H1 (cell line): ENCODE measurements at regions not wholly inside any gene's neighbourhood (a gene's known extent, or its start where the extent isn't known, plus 50 kb on each side); places are given as distances from the start of the nearest gene placed in this dataset.

ENCODE experiments used
- CTCF ChIA-PET: fragments of 300-600 bp; sonication (Branson Sonifier 250); formaldehyde crosslinking; loops from one replicate; lab custom pipeline; 2021; ENCODE audit not compliant: partially characterized antibody; lab: Charles Lee
- POLR2A ChIA-PET: fragments of 300-600 bp; sonication (Branson Sonifier 250); formaldehyde crosslinking; loops from one replicate; lab custom pipeline; 2021; ENCODE audit warnings: inconsistent platforms; ENCODE audit not compliant: partially characterized antibody; lab: Charles Lee
- DNase-seq, 2 experiments: peaks; one replicate each; pipeline versions ENCODE4 v3.0.0 to v3.0.0-alpha.2; 2010 to 2022; ENCODE audit warnings: low spot score in 2 of 2, low read depth in 1 of 2, mixed read lengths in 1 of 2
- FAIRE-seq: peaks from 2 replicates; lab custom pipeline; 2011; peaks lifted over from hg19 to GRCh38; lab: Jason Lieb, UNC
- H2AFZ ChIP-seq: 2 replicates; pipeline ENCODE4 v1.8.1; 2012; ENCODE audit warnings: low read length, inconsistent platforms
- H2AK5ac ChIP-seq: 2 replicates; pipeline ENCODE4 v1.6.1; 2013; ENCODE audit warnings: low read depth, low read length
- H2BK120ac ChIP-seq: replicated peaks from 2 replicates; pipeline ENCODE3; 2013; ENCODE audit warnings: low read depth, low read length, inconsistent platforms
- H2BK12ac ChIP-seq: 2 replicates; pipeline ENCODE4 v1.6.1; 2013; ENCODE audit warnings: low read depth, low read length
- H2BK15ac ChIP-seq: 2 replicates; pipeline ENCODE4 v1.6.1; 2013; ENCODE audit warnings: low read length
- H2BK20ac ChIP-seq: 2 replicates; pipeline ENCODE4 v1.6.1; 2013; ENCODE audit warnings: low read length
- H2BK5ac ChIP-seq: 2 replicates; pipeline ENCODE4 v1.6.1; 2013; ENCODE audit warnings: low read depth, low read length
- H3K14ac ChIP-seq: 2 replicates; pipeline ENCODE4 v1.6.1; 2013; ENCODE audit warnings: inconsistent platforms; ENCODE audit not compliant: insufficient read length
- H3K18ac ChIP-seq: 2 replicates; pipeline ENCODE4 v1.6.1; 2013; ENCODE audit warnings: low read length; ENCODE audit errors: extremely low read depth
- H3K23ac ChIP-seq: 2 replicates; pipeline ENCODE4 v1.6.1; 2013; ENCODE audit warnings: inconsistent platforms; ENCODE audit not compliant: insufficient read length
- H3K23me2 ChIP-seq: 2 replicates; pipeline ENCODE4 v1.6.1; 2013; ENCODE audit warnings: low read depth, low read length
- H3K27ac ChIP-seq: 2 replicates; pipeline ENCODE4 v1.6.1; 2011; ENCODE audit warnings: low read depth, low read length, inconsistent platforms
- H3K27me3 ChIP-seq, 4 experiments: replicated peaks in 1 of 4; 1 replicate in 1 of 4; 2 replicates in 3 of 4; pipeline versions ENCODE4 v1.6.1 to v1.8.1; 2011 to 2013; ENCODE audit warnings: low read length in 3 of 4, mild to moderate bottlenecking in 3 of 4, inconsistent platforms in 2 of 4, mixed read lengths in 2 of 4, moderate library complexity in 1 of 4; ENCODE audit not compliant: control insufficient read depth in 3 of 4, insufficient read depth in 3 of 4; ENCODE audit errors: extremely low read depth in 1 of 4
- H3K36me3 ChIP-seq, 4 experiments: 2 replicates each; pipeline versions ENCODE4 v1.6.1 to v1.8.1; 2011 to 2013; ENCODE audit warnings: mild to moderate bottlenecking in 4 of 4, low read length in 3 of 4, moderate library complexity in 2 of 4, control low read depth in 1 of 4, inconsistent platforms in 1 of 4; ENCODE audit not compliant: insufficient read depth in 4 of 4, control insufficient read depth in 2 of 4
- H3K4ac ChIP-seq: replicated peaks from 2 replicates; pipeline ENCODE3; 2013; ENCODE audit warnings: low read length, low read depth, mixed read lengths, inconsistent platforms; ENCODE audit not compliant: insufficient read length
- H3K4me1 ChIP-seq, 4 experiments: replicated peaks in 1 of 4; 1 replicate in 1 of 4; 2 replicates in 3 of 4; pipeline versions ENCODE4 v1.6.1 to v1.8.1; 2011 to 2013; ENCODE audit warnings: low read length in 3 of 4, inconsistent platforms in 2 of 4, mixed read lengths in 1 of 4; ENCODE audit not compliant: insufficient read depth in 4 of 4, control insufficient read depth in 3 of 4
- H3K4me2 ChIP-seq, 2 experiments: 2 replicates each; pipeline versions ENCODE4 v1.6.1 to v1.8.1; 2011 to 2013; ENCODE audit warnings: low read depth in 2 of 2, low read length in 2 of 2, control low read depth in 1 of 2, inconsistent platforms in 1 of 2, mild to moderate bottlenecking in 1 of 2; ENCODE audit not compliant: insufficient read depth in 1 of 2
- H3K4me3 ChIP-seq, 4 experiments: fragments of 200-600, 300-600 bp in 1 of 4; sonication (generic), shearing (Covaris generic), sonication (Bioruptor Twin) in 1 of 4; 2 replicates each; pipeline versions ENCODE4 v1.5.1 to v1.8.1; 2011 to 2016; ENCODE audit warnings: low read length in 4 of 4, low read depth in 3 of 4, control low read depth in 2 of 4, inconsistent platforms in 2 of 4, mild to moderate bottlenecking in 2 of 4, mixed read lengths in 1 of 4, moderate library complexity in 1 of 4; ENCODE audit not compliant: insufficient read depth in 2 of 4; ENCODE audit errors: extremely low read depth in 1 of 4
- H3K56ac ChIP-seq: replicated peaks from 2 replicates; pipeline ENCODE3; 2013; ENCODE audit warnings: low read depth, mild to moderate bottlenecking, mixed read lengths, low read length, inconsistent platforms; ENCODE audit not compliant: insufficient read length
- H3K79me1 ChIP-seq: 2 replicates; pipeline ENCODE4 v1.6.1; 2013; ENCODE audit warnings: low read depth, low read length, control low read depth
- H3K79me2 ChIP-seq, 2 experiments: 2 replicates each; pipeline versions ENCODE4 v1.6.1 to v1.8.1; 2012 to 2013; ENCODE audit warnings: low read length in 2 of 2, mild to moderate bottlenecking in 2 of 2, inconsistent platforms in 1 of 2; ENCODE audit not compliant: insufficient read depth in 2 of 2, control insufficient read depth in 1 of 2
- H3K9ac ChIP-seq, 4 experiments: replicated peaks in 1 of 4; 1 replicate in 1 of 4; 2 replicates in 3 of 4; pipeline versions ENCODE4 v1.6.1 to v1.8.1; 2011 to 2013; ENCODE audit warnings: low read depth in 3 of 4, low read length in 3 of 4, control low read depth in 2 of 4, mild to moderate bottlenecking in 2 of 4, moderate library complexity in 2 of 4, inconsistent platforms in 1 of 4; ENCODE audit errors: extremely low read depth in 1 of 4
- H3K9me3 ChIP-seq, 2 experiments: 2 replicates each; pipeline versions ENCODE4 v1.6.1 to v1.8.1; 2012 to 2013; ENCODE audit warnings: mild to moderate bottlenecking in 2 of 2, moderate library complexity in 2 of 2, control low read depth in 1 of 2, inconsistent platforms in 1 of 2, low read depth in 1 of 2, low read length in 1 of 2, mixed read lengths in 1 of 2; ENCODE audit not compliant: insufficient read depth in 2 of 2
- H4K20me1 ChIP-seq, 2 experiments: replicated peaks in 1 of 2; 2 replicates each; pipeline versions ENCODE3 to v1.8.1; 2011 to 2013; ENCODE audit warnings: inconsistent platforms in 2 of 2, low read length in 2 of 2, mild to moderate bottlenecking in 1 of 2; ENCODE audit not compliant: insufficient read depth in 2 of 2, control insufficient read depth in 1 of 2
- H4K5ac ChIP-seq: 2 replicates; pipeline ENCODE4 v1.6.1; 2013; ENCODE audit warnings: low read length, low read depth, mixed read lengths, inconsistent platforms; ENCODE audit not compliant: insufficient read length
- H4K8ac ChIP-seq: 2 replicates; pipeline ENCODE4 v1.8.0; 2013; ENCODE audit warnings: mild to moderate bottlenecking, moderate library complexity, low read length, inconsistent platforms; ENCODE audit not compliant: insufficient read depth; ENCODE audit errors: extremely low read depth
- H4K91ac ChIP-seq: replicated peaks from 2 replicates; pipeline ENCODE3; 2013; ENCODE audit warnings: low read length, mixed read lengths, inconsistent platforms; ENCODE audit not compliant: insufficient read length
- ASH2L ChIP-seq: fragments of 200-600, 300-600 bp; sonication (generic); IDR thresholded peaks from one replicate; pipeline ENCODE4 v1.7.1; 2017; ENCODE audit warnings: low read length
- BCL11A ChIP-seq, 2 experiments: IDR thresholded peaks; one replicate each; pipeline ENCODE4 v1.6.1; 2011; ENCODE audit warnings: low read depth in 2 of 2, low read length in 2 of 2, mild to moderate bottlenecking in 2 of 2
- CBX5 ChIP-seq: fragments of 300-800, 300-1000 bp; sonication (generic); IDR thresholded peaks from 2 replicates; pipeline ENCODE4 v1.7.1; 2016; ENCODE audit warnings: antibody characterized with exemption, low read length, low read depth
- CBX8 ChIP-seq: fragments of 300-800, 300-1000 bp; sonication (generic); IDR thresholded peaks from 2 replicates; pipeline ENCODE4 v1.7.1; 2016; ENCODE audit warnings: low read depth, low read length, borderline replicate concordance
- CHD1 ChIP-seq: IDR thresholded peaks from 2 replicates; pipeline ENCODE4 v1.6.1; 2012; ENCODE audit warnings: low read depth, low read length, improper control_type of control experiment
- GABPA ChIP-seq: IDR thresholded peaks from 2 replicates; pipeline ENCODE4 v1.6.1; 2011; ENCODE audit warnings: mild to moderate bottlenecking, low read length, moderate library complexity, borderline replicate concordance; ENCODE audit not compliant: insufficient read depth
- JUND ChIP-seq: IDR thresholded peaks from 2 replicates; pipeline ENCODE4 v1.6.1; 2011; ENCODE audit warnings: mild to moderate bottlenecking, improper control_type of control experiment, low read length
- POU5F1 ChIP-seq: IDR thresholded peaks from 2 replicates; pipeline ENCODE4 v1.6.1; 2011; ENCODE audit warnings: low read depth, mild to moderate bottlenecking, low read length, moderate library complexity
- RBBP5 ChIP-seq: IDR thresholded peaks from 2 replicates; pipeline ENCODE4 v1.7.1; 2012; ENCODE audit warnings: low read depth, mild to moderate bottlenecking, inconsistent platforms, low read length, moderate library complexity, borderline replicate concordance
- SIRT6 ChIP-seq: IDR thresholded peaks from one replicate; pipeline ENCODE4 v1.7.1; 2012; ENCODE audit warnings: low read length, inconsistent platforms
- SUZ12 ChIP-seq: fragments of 200-600 bp; sonication (generic); IDR thresholded peaks from 2 replicates; pipeline ENCODE4 v1.6.1; 2012; ENCODE audit warnings: mild to moderate bottlenecking, inconsistent platforms, low read length, moderate library complexity, mixed read lengths
- TCF12 ChIP-seq: IDR thresholded peaks from 2 replicates; pipeline ENCODE4 v1.6.1; 2011; ENCODE audit warnings: low read depth, mild to moderate bottlenecking, low read length
- YY1 ChIP-seq: IDR thresholded peaks from 2 replicates; pipeline ENCODE4 v1.6.1; 2011; ENCODE audit warnings: low read depth, mild to moderate bottlenecking, low read length
- WGBS, 2 experiments: shearing (Covaris generic) in 1 of 2; methylation state at CpG; one replicate each; pipeline versions ENCODE4 v1.1.6 to v1.1.7; 2013 to 2015; ENCODE audit warnings: low lambda C conversion rate in 2 of 2, mixed read lengths in 2 of 2, inconsistent platforms in 1 of 2, low coverage in 1 of 2, missing lambda C conversion rate in 1 of 2; ENCODE audit not compliant: insufficient replicate concordance in 2 of 2, insufficient coverage in 1 of 2, insufficient read length in 1 of 2; ENCODE audit errors: extremely low coverage in 1 of 2, missing lambda C conversion rate in 1 of 2; 5-methylcytosine and 5-hydroxymethylcytosine counted together
- TF ChIP-seq, protein P1 (sequence below), 3 experiments: IDR thresholded peaks; 1 replicate in 2 of 3; 2 replicates in 1 of 3; pipeline versions ENCODE4 v1.5.1 to v1.6.1; 2011; ENCODE audit warnings: low read length in 3 of 3, mild to moderate bottlenecking in 3 of 3, inconsistent platforms in 2 of 3, low read depth in 1 of 3, moderate library complexity in 1 of 3; ENCODE audit not compliant: insufficient read depth in 1 of 3; ENCODE audit errors: control extremely low read depth in 1 of 3

DNA sequence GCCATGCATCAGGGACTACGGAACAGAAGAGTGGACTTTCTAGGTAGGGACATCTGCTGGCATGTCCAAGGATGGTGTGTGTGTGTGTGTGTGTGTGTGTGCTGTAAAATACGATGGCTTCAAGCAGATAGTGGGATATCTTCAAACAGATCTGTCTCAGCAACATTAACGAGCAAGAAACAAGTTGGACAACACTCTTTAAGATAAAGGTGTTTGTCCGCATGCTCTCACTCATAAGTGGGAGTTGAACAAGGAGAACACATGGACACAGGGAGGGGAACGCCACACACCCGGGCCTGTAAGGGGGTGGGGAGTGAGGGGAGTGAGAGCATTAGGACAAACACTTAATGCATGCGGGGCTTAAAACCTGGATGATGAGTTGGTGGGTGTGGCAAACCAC, 89.8 kb upstream of the AKR1E2 start:
- no peaks in the 10 kb centered on the region for H3K27me3 ChIP-seq
- no peak overlapping the region for H3K4ac ChIP-seq
- H3K56ac ChIP-seq: no peak overlapping the region
- H4K5ac ChIP-seq: no peak overlapping the region
- no peaks in the 10 kb centered on the region for H3K79me1 ChIP-seq
- H3K79me2 ChIP-seq: no peaks in the 10 kb centered on the region
- no peaks in the 10 kb centered on the region for H3K36me3 ChIP-seq
- no peak overlapping the region for H2BK12ac ChIP-seq
- no peak overlapping the region for H3K23ac ChIP-seq
- no peaks in the 10 kb centered on the region for H3K9me3 ChIP-seq
- H3K4me2 ChIP-seq: no peak overlapping the region
- no peak overlapping the region for H2BK5ac ChIP-seq
- H4K8ac ChIP-seq: no peak overlapping the region
- no peak overlapping the region for H2AFZ ChIP-seq
- DNase-seq: no peak
- H3K4me1 ChIP-seq: no peaks in the 10 kb centered on the region
- H4K91ac ChIP-seq: no peak overlapping the region
- WGBS, 2 experiments: 91% methylated on average over 7 of the region's 7 CpGs; no CpG with 5 or more reads in 1 of the 2 experiments
- H3K27ac ChIP-seq: no peak overlapping the region
- no peak overlapping the region for H3K9ac ChIP-seq
- no peak overlapping the region for H3K14ac ChIP-seq
- no peak overlapping the region for H2AK5ac ChIP-seq
- FAIRE-seq: no peak
- H2BK120ac ChIP-seq: no peak overlapping the region
- H4K20me1 ChIP-seq: no peaks in the 10 kb centered on the region
- CTCF ChIA-PET: no interaction called here
- H2BK20ac ChIP-seq: no peak overlapping the region
- no peak overlapping the region for H2BK15ac ChIP-seq
- no peaks in the 10 kb centered on the region for H3K23me2 ChIP-seq
- no peak overlapping the region for H3K18ac ChIP-seq
- H3K4me3 ChIP-seq: no peak overlapping the region
- POLR2A ChIA-PET: no interaction called here
- no peak for TF ChIP-seq BCL11A (IDR thresholded peaks at IDR 0.05; ENCODE audit: low read depth in 2 of 2, low read length in 2 of 2)
- no peak for TF ChIP-seq YY1
- TF ChIP-seq CBX8: no peak
- TF ChIP-seq SUZ12: no peak
- TF ChIP-seq RBBP5: no peak
- TF ChIP-seq POU5F1: no peak
- no peak for TF ChIP-seq CBX5
- TF ChIP-seq ASH2L: no peak
- TF ChIP-seq, protein P1, sequence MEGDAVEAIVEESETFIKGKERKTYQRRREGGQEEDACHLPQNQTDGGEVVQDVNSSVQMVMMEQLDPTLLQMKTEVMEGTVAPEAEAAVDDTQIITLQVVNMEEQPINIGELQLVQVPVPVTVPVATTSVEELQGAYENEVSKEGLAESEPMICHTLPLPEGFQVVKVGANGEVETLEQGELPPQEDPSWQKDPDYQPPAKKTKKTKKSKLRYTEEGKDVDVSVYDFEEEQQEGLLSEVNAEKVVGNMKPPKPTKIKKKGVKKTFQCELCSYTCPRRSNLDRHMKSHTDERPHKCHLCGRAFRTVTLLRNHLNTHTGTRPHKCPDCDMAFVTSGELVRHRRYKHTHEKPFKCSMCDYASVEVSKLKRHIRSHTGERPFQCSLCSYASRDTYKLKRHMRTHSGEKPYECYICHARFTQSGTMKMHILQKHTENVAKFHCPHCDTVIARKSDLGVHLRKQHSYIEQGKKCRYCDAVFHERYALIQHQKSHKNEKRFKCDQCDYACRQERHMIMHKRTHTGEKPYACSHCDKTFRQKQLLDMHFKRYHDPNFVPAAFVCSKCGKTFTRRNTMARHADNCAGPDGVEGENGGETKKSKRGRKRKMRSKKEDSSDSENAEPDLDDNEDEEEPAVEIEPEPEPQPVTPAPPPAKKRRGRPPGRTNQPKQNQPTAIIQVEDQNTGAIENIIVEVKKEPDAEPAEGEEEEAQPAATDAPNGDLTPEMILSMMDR (IDR thresholded peaks at IDR 0.05; ENCODE audit: control extremely low read depth in 1 of 3, insufficient read depth in 1 of 3, low read depth in 1 of 3, low read length in 3 of 3): no peak
- TF ChIP-seq SIRT6: no peak
- TF ChIP-seq JUND: no peak
- no peak for TF ChIP-seq CHD1
- no peak for TF ChIP-seq TCF12
- TF ChIP-seq GABPA: no peak
